C4-2B (cell line): ENCODE measurements at regions not wholly inside any gene's neighbourhood (a gene's known extent, or its start where the extent isn't known, plus 50 kb on each side); places are given as distances from the start of the nearest gene placed in this dataset.

Source experiments
- CTCF ChIP-seq: fragments of 450-650 bp; conservative IDR thresholded peaks from 2 replicates; pipeline ENCODE4 v1.5.1; 2017; ENCODE audit warnings: mild to moderate bottlenecking
- ZFX ChIP-seq: fragments of 450-650 bp; IDR thresholded peaks from 2 replicates; pipeline ENCODE4 v1.6.1; 2017

GRCh38 chr13:32877491-32877890 is 138.7 kb upstream of the KL start:
- no peak for TF ChIP-seq CTCF
- no peak for TF ChIP-seq ZFX
